Endodermal cell (in vitro differentiated cells): ENCODE measurements at regions not wholly inside any gene's neighbourhood (a gene's known extent, or its start where the extent isn't known, plus 50 kb on each side); places are given as distances from the start of the nearest gene placed in this dataset.
A peak's percentile ranks its signal among the peaks of the same experiment; 100 is the strongest.

Source experiments
- DNase-seq: peaks from one replicate; pipeline ENCODE4 v3.0.0-alpha.2; 2017
- H3K27ac ChIP-seq: 2 replicates; pipeline ENCODE4 v1.5.1; 2013; ENCODE audit warnings: mild to moderate bottlenecking, low read depth, low read length, moderate library complexity
- H3K27me3 ChIP-seq: 2 replicates; pipeline ENCODE4 v1.6.1; 2013; ENCODE audit warnings: mild to moderate bottlenecking, low read length, moderate library complexity; ENCODE audit not compliant: insufficient read depth, control insufficient read depth, poor library complexity, severe bottlenecking
- H3K36me3 ChIP-seq: 2 replicates; pipeline ENCODE4 v1.7.0; 2013; ENCODE audit warnings: mild to moderate bottlenecking, low read length, moderate library complexity; ENCODE audit not compliant: control insufficient read depth, insufficient read depth
- H3K4me1 ChIP-seq: one replicate; pipeline ENCODE4 v1.7.0; 2013; ENCODE audit warnings: low read length; ENCODE audit not compliant: control insufficient read depth, insufficient read depth
- H3K4me3 ChIP-seq: 2 replicates; pipeline ENCODE4 v1.5.1; 2013; ENCODE audit warnings: mild to moderate bottlenecking, low read length, moderate library complexity
- H3K9ac ChIP-seq: 2 replicates; pipeline ENCODE4 v1.6.1; 2013; ENCODE audit warnings: mild to moderate bottlenecking, low read length, moderate library complexity; ENCODE audit not compliant: poor library complexity, severe bottlenecking; ENCODE audit errors: extremely low read depth
- H3K9me3 ChIP-seq: 2 replicates; pipeline ENCODE4 v1.6.1; 2013; ENCODE audit warnings: mild to moderate bottlenecking, low read length, moderate library complexity; ENCODE audit not compliant: control insufficient read depth
- H3K27ac Mint-ChIP-seq: 2 replicates; pipeline ENCODE4 v1.8.0; 2020; ENCODE audit warnings: mixed read lengths
- H3K27me3 Mint-ChIP-seq: 2 replicates; pipeline ENCODE4 v1.8.0; 2021; ENCODE audit warnings: mild to moderate bottlenecking, mixed read lengths; ENCODE audit not compliant: insufficient read depth
- H3K36me3 Mint-ChIP-seq: 2 replicates; pipeline ENCODE4 v1.8.0; 2020; ENCODE audit warnings: low read depth, mixed read lengths
- H3K4me1 Mint-ChIP-seq: 2 replicates; pipeline ENCODE4 v1.8.0; 2020; ENCODE audit warnings: mixed read lengths
- H3K4me3 Mint-ChIP-seq: 2 replicates; pipeline ENCODE4 v1.8.0; 2020; ENCODE audit warnings: mild to moderate bottlenecking, moderate library complexity, mixed read lengths
- H3K9me3 Mint-ChIP-seq: 2 replicates; pipeline ENCODE4 v1.8.0; 2020; ENCODE audit warnings: mild to moderate bottlenecking, mixed read lengths
- CTCF ChIP-seq: fragments of 200-600 bp; sonication (generic); conservative IDR thresholded peaks from 2 replicates; pipeline ENCODE4 v1.5.0; 2021; ENCODE audit warnings: antibody characterized with exemption, mild to moderate bottlenecking
- WGBS, 2 experiments: methylation state at CpG; one replicate each; pipeline versions ENCODE4 v1.1.5 to v1.1.7; 2013; ENCODE audit warnings: missing lambda C conversion rate in 2 of 2, mixed read lengths in 1 of 2; ENCODE audit not compliant: insufficient coverage in 1 of 2, insufficient read length in 1 of 2; 5-methylcytosine and 5-hydroxymethylcytosine counted together

GRCh38 chr12:20245491-20245890, 122.8 kb upstream of the PDE3A start:
- 84 to 100% methylated on average over 1 of the region's 1 CpG for whole genome bisulfite sequencing, 2 experiments
- Histone ChIP-seq H3K9me3 (no peaks in the 10 kb centered on the region), H3K36me3 (no peaks in the 10 kb centered on the region), H3K4me3 (no peak overlapping the region), H3K27me3 (no peaks in the 10 kb centered on the region), H3K27ac (no peak overlapping the region), H3K4me1 (no peaks in the 10 kb centered on the region), H3K9ac (no peak overlapping the region)
- Mint-ChIP-seq H3K4me1 (peaks cover 6% of the 10 kb centered on the region), H3K27me3 (no peaks in the 10 kb centered on the region), H3K36me3 (no peaks in the 10 kb centered on the region), H3K27ac (no peak overlapping the region), H3K4me3 (no peak overlapping the region), H3K9me3 (no peaks in the 10 kb centered on the region)
- DNase-seq = no peak
- TF ChIP-seq CTCF = no peak

GRCh38 chr12:20248646-20249045, 119.7 kb upstream of the PDE3A start:
- Mint-ChIP-seq H3K27me3 (no peaks in the 10 kb centered on the region), H3K4me1 (peaks cover 6% of the 10 kb centered on the region), H3K36me3 (no peaks in the 10 kb centered on the region), H3K9me3 (no peaks in the 10 kb centered on the region), H3K4me3 (no peak overlapping the region), H3K27ac (no peak overlapping the region)
- no peaks in the 10 kb centered on the region for H3K27me3 ChIP-seq
- DNase-seq = peak; percentile 60
- no peaks in the 10 kb centered on the region for H3K36me3 ChIP-seq
- H3K9ac ChIP-seq = no peak overlapping the region
- TF ChIP-seq CTCF = peak; percentile 68
- H3K27ac ChIP-seq = no peak overlapping the region
- H3K9me3 ChIP-seq = no peaks in the 10 kb centered on the region
- 93 to 100% methylated on average over 2 to 3 of the region's 3 CpGs for WGBS, 2 experiments
- no peaks in the 10 kb centered on the region for H3K4me1 ChIP-seq
- no peak overlapping the region for H3K4me3 ChIP-seq

- Mint-ChIP-seq H3K27me3 (no peaks in the 10 kb centered on the region), H3K27ac (no peak overlapping the region), H3K36me3 (no peaks in the 10 kb centered on the region), H3K4me3 (no peak overlapping the region), H3K9me3 (no peaks in the 10 kb centered on the region), H3K4me1 (peaks cover 6% of the 10 kb centered on the region)
- no peak for DNase-seq
- no CpG with 5 or more reads among the region's 1 CpG for WGBS, 2 experiments
- H3K4me3 ChIP-seq = no peak overlapping the region
- no peaks in the 10 kb centered on the region for H3K27me3 ChIP-seq
- H3K9me3 ChIP-seq = no peaks in the 10 kb centered on the region
- TF ChIP-seq CTCF = no peak
- no peak overlapping the region for H3K27ac ChIP-seq
- H3K9ac ChIP-seq = no peak overlapping the region
- no peaks in the 10 kb centered on the region for H3K4me1 ChIP-seq
- no peaks in the 10 kb centered on the region for H3K36me3 ChIP-seq
Observed at GRCh38 chr12:20250761-20251160, 117.6 kb upstream of the PDE3A start.
